ENCODE measurements at regions not wholly inside any gene's neighbourhood (a gene's known extent, or its start where the extent isn't known, plus 50 kb on each side); places are given as distances from the start of the nearest gene placed in this dataset.

DNA sequence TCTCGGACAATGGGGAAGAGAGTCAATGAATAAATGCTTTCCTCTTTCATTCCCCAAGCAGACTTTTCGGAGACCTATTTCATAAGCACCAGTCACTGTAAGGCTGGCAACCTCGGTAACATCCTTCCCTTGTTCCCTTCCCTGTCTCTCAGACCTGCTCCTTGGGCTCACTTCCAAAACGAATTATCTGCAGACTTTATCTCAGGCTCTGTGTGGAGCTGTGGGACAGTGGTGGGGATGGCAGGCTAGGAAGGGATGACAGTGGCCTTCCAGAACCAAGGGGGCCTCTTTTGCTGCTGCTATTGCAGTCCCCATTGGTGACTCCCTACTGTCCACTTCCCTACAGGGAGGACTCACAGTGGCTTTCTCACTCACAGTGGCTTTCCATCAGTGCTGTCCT is 185.6 kb upstream of the MEX3C start:
- Histone ChIP-seq H3K27ac (ENCODE audit: low read depth, low read length) (no peak overlapping the region), H4K20me1 (ENCODE audit: insufficient read depth) (no peaks in the 10 kb centered on the region), H3K9me3 (ENCODE audit: control insufficient read depth in 1 of 2, insufficient read depth in 1 of 2, low read depth in 1 of 2, low read length in 2 of 2) (no peaks in the 10 kb centered on the region), H3K4me3 (replicated peaks in 1 of 2; ENCODE audit: low read depth in 1 of 2, low read length in 2 of 2) (no peak overlapping the region), H3K4me1 (ENCODE audit: control insufficient read depth in 1 of 2, insufficient read depth in 2 of 2, low read length in 2 of 2) (no peaks in the 10 kb centered on the region), H3K79me2 (ENCODE audit: insufficient read depth, low read length) (no peaks in the 10 kb centered on the region), H3K9me2 (ENCODE audit: insufficient read depth) (no peaks in the 10 kb centered on the region), H2AFZ (ENCODE audit: low read depth, low read length, poor library complexity, severe bottlenecking) (no peak overlapping the region), H3K27me3 (ENCODE audit: insufficient read depth, low read length) (no peaks in the 10 kb centered on the region), H3K4me2 (ENCODE audit: low read length) (no peak overlapping the region), H3K9ac (ENCODE audit: low read length) (no peak overlapping the region), H3K36me3 (ENCODE audit: control insufficient read depth in 1 of 2, insufficient read depth in 2 of 2, low read length in 2 of 2) (no peaks in the 10 kb centered on the region)
- DNase-seq (ENCODE audit: low read depth, low spot score): no peak
- ChIA-PET POLR2A (no interaction called here), CTCF (no interaction called here), RAD21 (ENCODE audit: low non-redundant PET in 1 of 2, low total read pairs in 2 of 2, uncharacterized antibody in 2 of 2, unreplicated experiment in 2 of 2) (no interaction called here)
- intact Hi-C loops (cut with micrococcal nuclease): loop anchor here (5.0 kb wide), 1 partner anchor 271 kb away; no protein-coding TSS in a partner anchor
- no TSS peak for BruUV-seq (replicated peaks)
- no peak for ATAC-seq
- no peak for TF ChIP-seq TCF7L2 (IDR thresholded peaks at IDR 0.05; ENCODE audit: borderline replicate concordance, extremely low read depth, insufficient read depth, insufficient read length)
- no peak for TF ChIP-seq FOSL1 (IDR thresholded peaks at IDR 0.05; ENCODE audit: low read depth)
- TF ChIP-seq EZH2 (IDR thresholded peaks at IDR 0.05): no peak
- TF ChIP-seq, protein P1, sequence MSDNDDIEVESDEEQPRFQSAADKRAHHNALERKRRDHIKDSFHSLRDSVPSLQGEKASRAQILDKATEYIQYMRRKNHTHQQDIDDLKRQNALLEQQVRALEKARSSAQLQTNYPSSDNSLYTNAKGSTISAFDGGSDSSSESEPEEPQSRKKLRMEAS (IDR thresholded peaks at IDR 0.05): no peak
- no peak for TF ChIP-seq EZH2phosphoT487 (IDR thresholded peaks at IDR 0.05; ENCODE audit: borderline replicate concordance)
- TF ChIP-seq SRF (IDR thresholded peaks at IDR 0.05; ENCODE audit: low read depth): no peak
- no peak for TF ChIP-seq ZFX (IDR thresholded peaks at IDR 0.05)
- TF ChIP-seq POLR2A (IDR thresholded peaks at IDR 0.05; ENCODE audit: borderline replicate concordance, extremely low read depth, insufficient read depth, insufficient read length): no peak
- TF ChIP-seq POLR2AphosphoS5 (IDR thresholded peaks at IDR 0.05; ENCODE audit: low read depth, low read length): no peak
- TF ChIP-seq, protein P2, sequence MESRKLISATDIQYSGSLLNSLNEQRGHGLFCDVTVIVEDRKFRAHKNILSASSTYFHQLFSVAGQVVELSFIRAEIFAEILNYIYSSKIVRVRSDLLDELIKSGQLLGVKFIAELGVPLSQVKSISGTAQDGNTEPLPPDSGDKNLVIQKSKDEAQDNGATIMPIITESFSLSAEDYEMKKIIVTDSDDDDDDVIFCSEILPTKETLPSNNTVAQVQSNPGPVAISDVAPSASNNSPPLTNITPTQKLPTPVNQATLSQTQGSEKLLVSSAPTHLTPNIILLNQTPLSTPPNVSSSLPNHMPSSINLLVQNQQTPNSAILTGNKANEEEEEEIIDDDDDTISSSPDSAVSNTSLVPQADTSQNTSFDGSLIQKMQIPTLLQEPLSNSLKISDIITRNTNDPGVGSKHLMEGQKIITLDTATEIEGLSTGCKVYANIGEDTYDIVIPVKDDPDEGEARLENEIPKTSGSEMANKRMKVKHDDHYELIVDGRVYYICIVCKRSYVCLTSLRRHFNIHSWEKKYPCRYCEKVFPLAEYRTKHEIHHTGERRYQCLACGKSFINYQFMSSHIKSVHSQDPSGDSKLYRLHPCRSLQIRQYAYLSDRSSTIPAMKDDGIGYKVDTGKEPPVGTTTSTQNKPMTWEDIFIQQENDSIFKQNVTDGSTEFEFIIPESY (IDR thresholded peaks at IDR 0.05; ENCODE audit: extremely low read depth, insufficient replicate concordance, low read length): no peak
- TF ChIP-seq JUND (IDR thresholded peaks at IDR 0.05): no peak
- TF ChIP-seq SIN3A (IDR thresholded peaks at IDR 0.05; ENCODE audit: low read depth): no peak
- no peak for TF ChIP-seq CEBPB (IDR thresholded peaks at IDR 0.05; ENCODE audit: low read depth)
- no peak for TF ChIP-seq RAD21 (IDR thresholded peaks at IDR 0.05; ENCODE audit: low read depth)
- TF ChIP-seq ELF1 (IDR thresholded peaks at IDR 0.05; ENCODE audit: borderline replicate concordance, low read depth): no peak
- TF ChIP-seq YY1 (IDR thresholded peaks at IDR 0.05; ENCODE audit: extremely low read depth, insufficient replicate concordance, low read depth, low read length): no peak
- no peak for TF ChIP-seq ZNF274 (IDR thresholded peaks at IDR 0.05; ENCODE audit: low read depth, low read length)
- TF ChIP-seq, protein P3, sequence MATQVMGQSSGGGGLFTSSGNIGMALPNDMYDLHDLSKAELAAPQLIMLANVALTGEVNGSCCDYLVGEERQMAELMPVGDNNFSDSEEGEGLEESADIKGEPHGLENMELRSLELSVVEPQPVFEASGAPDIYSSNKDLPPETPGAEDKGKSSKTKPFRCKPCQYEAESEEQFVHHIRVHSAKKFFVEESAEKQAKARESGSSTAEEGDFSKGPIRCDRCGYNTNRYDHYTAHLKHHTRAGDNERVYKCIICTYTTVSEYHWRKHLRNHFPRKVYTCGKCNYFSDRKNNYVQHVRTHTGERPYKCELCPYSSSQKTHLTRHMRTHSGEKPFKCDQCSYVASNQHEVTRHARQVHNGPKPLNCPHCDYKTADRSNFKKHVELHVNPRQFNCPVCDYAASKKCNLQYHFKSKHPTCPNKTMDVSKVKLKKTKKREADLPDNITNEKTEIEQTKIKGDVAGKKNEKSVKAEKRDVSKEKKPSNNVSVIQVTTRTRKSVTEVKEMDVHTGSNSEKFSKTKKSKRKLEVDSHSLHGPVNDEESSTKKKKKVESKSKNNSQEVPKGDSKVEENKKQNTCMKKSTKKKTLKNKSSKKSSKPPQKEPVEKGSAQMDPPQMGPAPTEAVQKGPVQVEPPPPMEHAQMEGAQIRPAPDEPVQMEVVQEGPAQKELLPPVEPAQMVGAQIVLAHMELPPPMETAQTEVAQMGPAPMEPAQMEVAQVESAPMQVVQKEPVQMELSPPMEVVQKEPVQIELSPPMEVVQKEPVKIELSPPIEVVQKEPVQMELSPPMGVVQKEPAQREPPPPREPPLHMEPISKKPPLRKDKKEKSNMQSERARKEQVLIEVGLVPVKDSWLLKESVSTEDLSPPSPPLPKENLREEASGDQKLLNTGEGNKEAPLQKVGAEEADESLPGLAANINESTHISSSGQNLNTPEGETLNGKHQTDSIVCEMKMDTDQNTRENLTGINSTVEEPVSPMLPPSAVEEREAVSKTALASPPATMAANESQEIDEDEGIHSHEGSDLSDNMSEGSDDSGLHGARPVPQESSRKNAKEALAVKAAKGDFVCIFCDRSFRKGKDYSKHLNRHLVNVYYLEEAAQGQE (IDR thresholded peaks at IDR 0.05; ENCODE audit: low read depth): no peak

Data from HCT116 (cell line).